HG03039 (cell line): ENCODE measurements at regions not wholly inside any gene's neighbourhood (a gene's known extent, or its start where the extent isn't known, plus 50 kb on each side); places are given as distances from the start of the nearest gene placed in this dataset.

Experiments
- ATAC-seq: cut with Tn5 transposase; IDR thresholded peaks from one replicate; pipeline ENCODE4 v1.9.1; 2021; ENCODE audit warnings: mild to moderate bottlenecking, moderate library complexity; ENCODE audit not compliant: unreplicated experiment

DNA sequence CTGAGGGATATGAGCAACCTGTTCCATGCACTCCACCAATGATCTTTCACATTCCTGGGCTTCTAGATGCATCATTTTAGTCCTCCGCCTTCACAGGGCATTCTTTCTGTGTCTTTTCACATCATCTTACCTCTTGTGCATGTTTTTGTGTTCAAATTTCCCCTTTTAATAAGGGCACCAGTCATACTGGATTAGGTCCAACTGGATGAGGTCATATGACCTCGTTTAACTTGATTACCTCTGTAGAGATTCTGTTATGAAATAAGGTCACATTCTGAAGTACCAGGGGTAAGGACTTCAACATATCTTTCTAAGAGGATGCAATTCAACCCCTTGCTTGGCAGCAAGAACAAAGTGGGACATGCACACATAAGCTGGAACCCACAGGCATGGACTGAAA lies 335.3 kb upstream of the TLE4 start:
- ATAC-seq, result no peak

DNA sequence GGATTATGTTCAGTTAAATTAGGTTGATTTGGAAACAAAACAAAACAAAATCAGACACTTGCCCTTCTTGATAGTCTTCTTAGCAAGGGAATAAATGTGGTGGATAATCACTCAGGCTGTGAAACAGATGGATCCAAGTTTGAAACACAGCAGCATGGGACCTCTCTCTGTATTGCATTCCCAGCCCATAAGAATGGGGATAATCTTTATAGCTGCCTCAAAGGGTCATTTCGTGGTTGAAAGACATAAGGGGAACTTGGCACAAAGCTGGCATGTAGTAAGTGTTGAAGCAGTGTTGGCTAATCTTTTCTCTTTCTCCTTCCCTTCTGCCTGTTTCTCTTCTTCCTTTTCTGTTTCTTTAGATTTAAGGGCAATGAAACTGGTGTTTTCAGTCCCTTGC lies 333.9 kb upstream of the TLE4 start:
- no peak for ATAC-seq

GRCh38 chr9:79240774-79241173 lies 331.0 kb upstream of the TLE4 start:
- no peak for ATAC-seq

DNA sequence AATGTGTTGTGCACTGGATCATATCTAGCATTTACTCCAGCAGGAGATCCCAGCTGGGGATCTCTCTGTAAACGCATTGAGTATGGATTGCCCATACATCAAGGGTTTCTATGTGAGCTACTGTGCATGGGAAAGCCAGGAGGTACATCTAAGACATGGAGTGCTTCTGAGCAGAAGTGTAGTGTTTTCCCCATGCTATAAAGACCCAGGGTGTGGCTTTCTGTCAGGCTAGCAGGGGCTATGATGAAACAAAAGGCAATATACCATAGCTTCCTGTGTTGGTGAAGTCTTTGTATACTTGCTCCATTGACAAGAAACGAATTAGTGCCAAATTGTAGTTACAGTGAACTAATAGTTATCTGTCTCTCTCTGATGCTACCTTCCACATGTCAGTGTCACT lies 329.3 kb upstream of the TLE4 start:
- no peak for ATAC-seq

GRCh38 chr9:79246170-79246569 lies 325.6 kb upstream of the TLE4 start:
- ATAC-seq, result no peak

DNA sequence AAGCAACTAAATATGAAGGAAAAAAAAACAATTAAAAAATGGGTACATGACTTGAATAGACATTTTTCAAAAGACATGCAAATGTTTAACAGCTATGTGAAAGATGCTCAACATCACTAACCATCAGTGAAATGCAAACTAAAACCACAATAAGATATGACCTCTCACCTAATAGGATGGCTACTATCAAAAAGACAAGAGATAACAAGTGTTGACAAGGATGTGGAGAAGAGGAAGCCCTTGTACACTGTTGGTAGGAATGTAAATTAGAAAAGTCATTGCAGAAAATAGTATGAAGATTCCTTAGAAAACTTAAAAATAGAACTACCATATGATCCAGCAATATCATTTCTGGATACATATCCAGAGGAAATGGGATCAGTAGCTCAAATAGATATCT lies 324.7 kb upstream of the TLE4 start:
- ATAC-seq, result no peak

GRCh38 chr9:79250806-79251205 lies 321.0 kb upstream of the TLE4 start:
- ATAC-seq, result no peak

GRCh38 chr9:79254900-79255650 lies 316.7 kb upstream of the TLE4 start:
- ATAC-seq, result no peak

DNA sequence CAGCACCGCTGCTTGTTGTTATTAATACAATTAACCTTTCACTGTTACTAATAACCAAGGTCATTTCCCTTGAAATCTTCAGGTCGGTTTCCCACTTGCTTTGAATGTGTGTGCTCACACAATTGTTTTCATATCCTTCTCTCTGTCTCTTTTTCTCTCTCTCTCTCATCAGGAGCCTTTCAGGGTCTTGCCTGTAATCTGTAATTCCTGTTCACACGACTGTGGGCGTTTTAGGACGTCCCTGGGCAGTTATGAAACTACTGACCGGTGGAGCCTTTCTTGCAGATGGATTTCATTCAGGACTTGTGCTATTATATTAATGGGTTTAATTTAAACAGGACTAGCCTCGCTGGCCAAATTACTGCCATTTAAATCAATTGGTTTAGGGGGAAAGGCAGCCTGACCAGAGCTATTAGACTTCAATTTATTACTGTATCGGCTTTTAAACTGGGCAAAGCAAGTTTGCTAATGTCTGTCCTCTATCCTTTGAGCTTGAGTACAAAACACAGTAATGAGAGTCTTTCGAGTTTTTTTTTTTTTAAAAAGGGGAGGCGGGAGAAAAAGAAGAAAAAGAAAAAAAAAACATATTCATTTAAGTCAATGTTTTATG lies 316.0 kb upstream of the TLE4 start:
- no peak for ATAC-seq

DNA sequence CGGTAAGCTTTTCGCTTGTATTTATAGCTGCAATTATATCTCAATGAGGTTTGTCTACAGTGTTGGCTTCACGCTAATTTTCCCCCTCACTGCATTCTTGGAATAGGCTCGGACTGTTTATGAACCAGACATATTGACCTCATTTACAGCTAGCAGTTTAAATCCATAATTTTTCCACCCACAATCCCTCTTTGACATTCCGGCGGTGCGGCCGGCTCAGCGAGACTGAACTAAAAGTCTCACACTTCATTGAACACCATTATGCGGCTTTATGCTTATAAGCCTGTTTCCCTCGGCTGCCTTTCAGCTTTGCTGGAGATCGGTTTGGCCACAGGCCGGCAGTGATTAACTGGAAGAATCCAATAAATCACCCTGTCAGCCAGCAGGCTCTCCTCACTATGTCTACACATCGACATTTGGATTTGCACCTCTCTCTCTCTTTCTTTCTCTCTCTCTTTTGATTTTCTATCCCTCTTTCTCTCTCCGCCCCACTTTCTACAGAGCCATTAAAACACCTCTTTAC lies 315.0 kb upstream of the TLE4 start:
- no peak for ATAC-seq

GRCh38 chr9:79257228-79257781 lies 314.5 kb upstream of the TLE4 start:
- no peak for ATAC-seq

- ATAC-seq, result no peak
Measured at GRCh38 chr9:79257790-79258351, 313.9 kb upstream of the TLE4 start.

DNA sequence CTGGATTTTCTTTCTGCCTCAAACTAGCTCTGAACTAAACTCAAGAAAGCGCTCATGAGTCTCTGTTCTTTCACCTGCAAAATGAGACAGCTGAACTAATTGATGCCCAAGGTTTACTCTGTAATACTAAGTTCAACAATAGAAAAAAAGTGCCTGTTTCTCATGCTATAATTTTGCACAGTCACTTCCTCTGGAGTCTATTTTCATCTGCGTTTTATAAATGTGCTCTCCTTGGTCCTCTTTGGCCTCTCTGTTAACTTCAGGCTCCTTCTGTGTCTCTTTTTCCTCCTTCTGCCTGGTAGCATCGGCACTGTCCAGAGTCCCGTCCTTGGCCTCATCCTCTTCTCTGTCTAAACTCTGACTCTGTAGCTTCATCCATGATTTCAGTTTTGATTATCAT lies 311.9 kb upstream of the TLE4 start:
- no peak for ATAC-seq

DNA sequence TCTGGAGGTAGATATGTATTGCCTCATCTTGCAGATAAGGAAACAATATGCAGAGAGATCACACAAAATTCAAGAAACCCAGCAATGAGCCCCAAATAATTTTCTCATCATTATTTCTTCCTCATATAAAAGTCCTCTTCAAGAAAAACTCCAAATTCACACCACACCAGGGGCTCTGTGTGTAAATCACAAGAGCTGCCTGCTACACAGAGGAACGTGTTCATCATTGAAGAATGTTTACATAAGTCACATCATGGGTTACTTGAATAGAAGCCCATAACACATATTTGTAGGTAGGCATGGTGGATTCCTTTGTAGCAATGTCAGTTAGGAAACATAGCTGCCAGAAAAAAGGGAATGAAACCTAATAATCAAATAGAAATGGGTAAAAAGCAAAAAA lies 308.1 kb upstream of the TLE4 start:
- ATAC-seq, result no peak

- ATAC-seq, result no peak
Measured at GRCh38 chr9:79264041-79264440, 307.7 kb upstream of the TLE4 start.

DNA sequence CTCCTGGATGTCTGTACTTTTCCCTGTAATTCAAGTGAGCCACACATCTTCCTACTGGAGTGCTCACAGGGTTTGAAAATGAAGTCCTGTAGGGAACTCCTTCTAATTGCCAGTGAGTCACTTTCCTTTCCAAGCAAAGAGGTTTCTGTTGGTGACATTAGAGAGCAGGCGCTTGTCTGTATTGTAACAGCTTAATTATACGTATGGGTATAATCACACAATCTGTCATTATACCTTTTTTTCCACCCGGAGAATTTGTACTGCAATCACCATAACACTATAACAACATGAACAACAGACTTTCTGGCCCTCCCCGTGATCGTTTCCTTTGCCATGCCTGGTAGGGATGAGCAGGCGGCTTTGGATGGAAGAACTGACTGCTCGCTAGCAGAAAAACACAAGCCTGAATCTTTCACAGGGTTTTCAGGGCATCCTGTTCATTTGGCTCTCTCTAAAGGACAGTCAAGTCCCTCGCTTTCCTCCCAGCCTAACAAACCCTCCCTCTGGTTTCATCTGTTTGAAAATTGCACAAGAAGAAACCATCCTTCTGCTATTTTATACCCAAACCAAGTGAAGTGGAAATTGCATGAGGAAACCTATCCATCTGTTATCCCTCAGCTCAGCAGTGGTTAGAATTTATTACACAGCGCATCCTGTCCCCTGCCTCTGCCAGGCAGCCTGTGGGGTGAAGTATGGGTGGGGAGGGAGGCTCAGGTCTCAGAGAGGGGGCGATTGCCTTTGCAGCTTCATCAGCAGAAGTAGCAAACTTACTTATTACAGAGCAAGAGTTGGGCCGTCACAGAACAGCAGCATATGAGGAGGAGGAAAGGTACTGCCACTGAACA lies 307.0 kb upstream of the TLE4 start:
- no peak for ATAC-seq

- no peak for ATAC-seq
Measured at GRCh38 chr9:79266986-79267385, 304.8 kb upstream of the TLE4 start.

- no peak for ATAC-seq
Measured at GRCh38 chr9:79268806-79269205, 303.0 kb upstream of the TLE4 start.

DNA sequence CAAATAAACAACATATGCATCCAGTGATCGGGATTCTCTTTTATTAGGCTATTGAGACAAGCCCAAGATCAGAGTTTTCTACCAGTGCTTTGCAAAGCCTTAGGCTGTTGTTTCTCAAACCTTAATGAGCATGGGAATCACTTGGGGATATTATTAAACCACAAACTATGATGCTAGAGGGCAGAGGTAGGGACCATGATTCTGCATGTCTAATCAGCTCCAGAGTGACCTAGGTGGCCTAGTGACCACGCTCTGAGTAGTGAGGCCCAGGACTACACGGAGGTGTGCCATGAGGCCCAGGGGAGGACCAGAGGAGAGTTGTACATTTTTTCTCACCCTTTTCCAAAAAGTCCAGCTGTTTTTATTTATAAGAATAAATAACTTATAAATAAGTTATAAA lies 298.5 kb upstream of the TLE4 start:
- no peak for ATAC-seq

DNA sequence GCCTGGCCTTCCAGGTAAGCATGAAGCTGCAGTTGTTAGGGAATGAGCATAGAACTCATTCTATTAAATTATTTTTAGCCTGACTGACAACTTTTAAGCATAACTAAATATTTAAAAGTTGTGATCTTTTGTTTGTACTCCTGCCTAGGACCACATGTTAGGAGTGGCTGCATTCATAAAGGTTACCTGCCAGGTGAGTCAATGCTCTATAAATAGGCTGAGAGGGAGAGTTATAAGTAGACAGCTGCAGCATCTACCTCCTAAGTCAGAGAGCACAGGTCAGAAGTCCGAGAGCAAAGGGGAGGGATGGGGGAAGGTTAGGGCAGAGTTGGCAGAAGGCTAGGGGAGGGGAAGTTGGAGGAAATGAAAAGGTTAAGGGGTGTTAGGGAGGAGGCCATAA lies 292.4 kb upstream of the TLE4 start:
- no peak for ATAC-seq

DNA sequence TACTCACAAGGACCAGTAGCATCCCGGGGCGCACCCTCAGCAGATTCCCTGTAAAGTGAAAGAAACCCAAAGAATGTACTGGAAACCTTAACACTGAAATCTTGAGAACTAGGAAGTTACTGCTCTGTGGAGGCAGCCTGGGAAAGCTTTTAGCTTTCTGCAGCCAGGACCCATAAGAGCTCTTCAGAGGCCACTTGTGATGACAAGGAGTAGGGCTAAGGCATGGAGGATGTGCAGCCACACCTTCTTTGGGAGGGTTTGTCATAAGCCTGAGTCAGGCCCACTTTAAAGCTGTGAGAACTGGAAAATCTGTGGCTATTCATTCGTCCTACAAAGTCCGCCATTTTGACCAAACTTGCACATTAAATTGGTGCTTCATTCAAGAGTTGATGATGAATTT lies 291.1 kb upstream of the TLE4 start:
- no peak for ATAC-seq
